ENCODE measurements at regions not wholly inside any gene's neighbourhood (a gene's known extent, or its start where the extent isn't known, plus 50 kb on each side); places are given as distances from the start of the nearest gene placed in this dataset.

DNA sequence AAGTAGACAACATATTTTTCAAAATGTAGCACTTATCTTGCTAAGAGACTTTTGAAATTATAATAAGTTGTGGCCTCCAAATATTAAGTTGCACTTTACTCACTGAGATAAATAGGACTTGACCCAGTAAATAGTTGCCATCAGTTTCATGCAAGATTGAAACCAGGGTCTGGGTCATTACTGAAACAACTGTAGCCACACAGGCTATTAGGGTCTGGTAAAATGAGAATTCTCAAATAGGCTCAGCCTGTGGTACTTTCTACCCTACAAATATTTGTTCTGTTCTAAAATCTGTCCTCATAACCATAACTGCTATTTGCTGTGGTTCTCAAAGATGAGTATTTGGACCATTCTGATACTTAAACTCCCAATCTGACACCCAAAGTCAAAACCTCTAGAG is 115.4 kb upstream of the STK17B start:
- TF ChIP-seq, protein P1, sequence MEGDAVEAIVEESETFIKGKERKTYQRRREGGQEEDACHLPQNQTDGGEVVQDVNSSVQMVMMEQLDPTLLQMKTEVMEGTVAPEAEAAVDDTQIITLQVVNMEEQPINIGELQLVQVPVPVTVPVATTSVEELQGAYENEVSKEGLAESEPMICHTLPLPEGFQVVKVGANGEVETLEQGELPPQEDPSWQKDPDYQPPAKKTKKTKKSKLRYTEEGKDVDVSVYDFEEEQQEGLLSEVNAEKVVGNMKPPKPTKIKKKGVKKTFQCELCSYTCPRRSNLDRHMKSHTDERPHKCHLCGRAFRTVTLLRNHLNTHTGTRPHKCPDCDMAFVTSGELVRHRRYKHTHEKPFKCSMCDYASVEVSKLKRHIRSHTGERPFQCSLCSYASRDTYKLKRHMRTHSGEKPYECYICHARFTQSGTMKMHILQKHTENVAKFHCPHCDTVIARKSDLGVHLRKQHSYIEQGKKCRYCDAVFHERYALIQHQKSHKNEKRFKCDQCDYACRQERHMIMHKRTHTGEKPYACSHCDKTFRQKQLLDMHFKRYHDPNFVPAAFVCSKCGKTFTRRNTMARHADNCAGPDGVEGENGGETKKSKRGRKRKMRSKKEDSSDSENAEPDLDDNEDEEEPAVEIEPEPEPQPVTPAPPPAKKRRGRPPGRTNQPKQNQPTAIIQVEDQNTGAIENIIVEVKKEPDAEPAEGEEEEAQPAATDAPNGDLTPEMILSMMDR (IDR thresholded peaks at IDR 0.05; ENCODE audit: low read depth, low read length) = no peak
- TF ChIP-seq EZH2phosphoT487 (IDR thresholded peaks at IDR 0.05; ENCODE audit: low read depth) = no peak

All from OCI-LY3 (cell line).